HG02885 (cell line): ENCODE measurements at regions not wholly inside any gene's neighbourhood (a gene's known extent, or its start where the extent isn't known, plus 50 kb on each side); places are given as distances from the start of the nearest gene placed in this dataset.

Experiments used
- ATAC-seq: cut with Tn5 transposase; IDR thresholded peaks from one replicate; pipeline ENCODE4 v1.9.1; 2021; ENCODE audit warnings: mild to moderate bottlenecking; ENCODE audit not compliant: unreplicated experiment, poor library complexity

- ATAC-seq, result no peak
These were observed 99.0 kb upstream of the ZMIZ1 start for GRCh38 chr10:78969719-78970118.

- no peak for ATAC-seq
These were observed 98.5 kb upstream of the ZMIZ1 start for GRCh38 chr10:78970261-78970660.

GRCh38 chr10:78971094-78971682 lies 97.6 kb upstream of the ZMIZ1 start:
- no peak for ATAC-seq

- no peak for ATAC-seq
These were observed 96.4 kb upstream of the ZMIZ1 start for GRCh38 chr10:78972160-78972946.

- ATAC-seq, result peak; percentile 90
These were observed 95.5 kb upstream of the ZMIZ1 start for GRCh38 chr10:78972947-78973900.

DNA sequence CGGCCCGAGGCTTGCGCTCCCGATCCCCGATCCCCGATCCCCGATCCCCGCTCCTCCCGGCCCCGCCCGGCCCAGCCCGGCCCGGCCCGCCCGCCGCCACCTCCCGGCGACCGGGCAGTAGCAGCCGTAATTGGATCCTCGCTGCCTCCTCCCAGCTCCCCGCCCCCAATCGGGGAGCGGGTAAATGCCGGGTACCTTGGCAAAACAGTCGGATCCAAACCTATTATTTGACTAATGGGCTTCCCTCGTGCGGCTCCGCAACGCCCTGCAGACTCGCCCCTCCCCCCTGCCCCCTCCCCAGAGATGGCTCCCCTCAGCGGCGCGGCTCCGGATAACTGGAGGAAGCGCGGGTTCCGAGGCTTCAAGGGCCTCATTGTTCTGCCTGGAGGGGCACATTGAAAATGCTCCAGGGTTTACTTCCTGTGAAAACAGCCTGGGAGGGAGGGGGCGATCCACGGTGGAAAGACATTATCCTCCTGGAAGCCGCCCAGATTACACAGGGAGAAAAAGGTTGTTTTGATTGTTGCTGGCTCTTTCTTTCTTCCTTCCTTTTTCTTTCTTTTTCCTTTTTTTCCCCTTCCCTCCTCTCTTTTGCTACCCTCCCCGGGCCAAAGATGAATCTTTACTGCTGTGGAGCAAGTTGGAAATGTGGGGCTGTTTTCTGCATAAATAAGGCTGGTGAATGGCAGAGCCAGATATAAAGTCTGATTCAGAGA lies 94.7 kb upstream of the ZMIZ1 start:
- ATAC-seq, result peak; percentile 44

DNA sequence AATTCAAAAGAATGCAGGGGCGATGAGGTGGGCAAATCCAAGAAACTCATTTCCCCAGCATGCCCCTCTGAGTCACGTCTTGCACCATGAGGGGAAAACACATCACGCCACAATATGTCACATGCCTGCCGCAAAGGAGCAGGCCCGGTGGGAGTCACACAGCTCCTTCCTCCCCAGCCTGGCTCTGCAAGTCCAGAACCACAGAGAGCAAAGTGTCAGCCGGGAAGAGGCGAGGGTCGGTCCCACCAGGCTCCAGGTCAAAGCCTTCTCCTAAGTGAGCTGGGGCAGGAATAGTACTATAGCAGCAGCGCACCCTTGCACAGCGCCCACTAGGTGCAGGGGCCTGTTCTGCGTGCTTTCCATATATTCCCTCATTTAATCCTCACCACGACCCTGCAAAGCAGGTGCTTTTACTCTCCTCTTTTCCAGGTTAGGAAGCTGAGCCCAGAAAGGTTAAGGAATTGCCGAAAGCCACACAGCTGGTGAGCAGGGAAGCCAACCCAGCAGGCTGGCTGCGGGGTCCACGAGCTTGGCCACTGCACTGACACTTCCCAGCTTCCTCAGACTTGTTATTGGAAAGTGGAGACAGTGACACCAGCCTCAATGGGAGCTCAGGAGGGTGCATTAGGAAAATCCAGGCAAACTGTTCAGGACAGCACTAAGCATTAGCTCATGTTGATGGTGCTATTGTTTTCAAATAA lies 94.0 kb upstream of the ZMIZ1 start:
- peak; percentile 36 for ATAC-seq

- no peak for ATAC-seq
These were observed 92.8 kb upstream of the ZMIZ1 start for GRCh38 chr10:78975926-78976325.

DNA sequence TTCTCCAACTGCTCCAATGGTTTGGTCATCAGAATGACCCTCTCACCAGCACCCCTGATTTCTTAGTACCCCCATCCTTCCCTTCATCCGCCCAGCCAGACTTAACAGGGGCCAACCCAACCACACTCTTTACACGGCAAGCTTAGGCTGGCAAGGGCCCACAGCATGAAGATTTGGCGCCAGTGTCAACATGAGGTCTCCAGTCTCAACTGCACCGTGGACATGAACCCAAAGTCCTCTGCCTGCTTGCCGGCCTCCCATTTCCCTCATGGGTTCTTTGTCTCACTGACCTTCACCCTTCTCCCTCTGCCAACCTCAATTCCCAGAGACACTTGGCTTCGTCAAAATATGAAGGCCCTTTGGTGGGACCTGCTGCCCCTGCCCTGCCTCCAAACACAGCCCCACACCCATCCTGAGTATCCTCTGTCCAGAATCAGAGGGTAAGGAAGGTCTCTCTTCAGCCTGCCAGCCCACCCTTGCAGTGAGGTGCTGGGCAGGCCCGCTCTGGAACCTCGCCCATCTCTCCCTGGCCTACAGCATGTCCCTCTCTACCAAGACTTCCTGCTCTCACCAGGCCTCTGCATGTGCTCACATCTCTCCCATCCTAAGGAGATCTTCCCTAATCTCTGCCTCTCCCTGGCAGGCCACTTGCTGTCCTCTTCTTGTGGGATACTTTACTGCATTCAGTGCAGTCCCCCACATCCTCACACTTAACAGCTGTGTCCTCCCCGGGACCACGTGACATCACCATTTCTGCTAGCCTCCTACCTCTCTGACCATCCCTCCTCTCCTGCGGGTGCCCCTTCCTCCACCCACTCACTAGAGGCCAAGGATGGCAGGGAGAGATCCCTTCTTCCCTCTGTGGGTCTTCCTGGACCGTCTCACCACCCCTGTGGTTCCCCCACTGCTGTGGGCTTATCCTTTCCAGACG lies 91.7 kb upstream of the ZMIZ1 start:
- no peak for ATAC-seq

DNA sequence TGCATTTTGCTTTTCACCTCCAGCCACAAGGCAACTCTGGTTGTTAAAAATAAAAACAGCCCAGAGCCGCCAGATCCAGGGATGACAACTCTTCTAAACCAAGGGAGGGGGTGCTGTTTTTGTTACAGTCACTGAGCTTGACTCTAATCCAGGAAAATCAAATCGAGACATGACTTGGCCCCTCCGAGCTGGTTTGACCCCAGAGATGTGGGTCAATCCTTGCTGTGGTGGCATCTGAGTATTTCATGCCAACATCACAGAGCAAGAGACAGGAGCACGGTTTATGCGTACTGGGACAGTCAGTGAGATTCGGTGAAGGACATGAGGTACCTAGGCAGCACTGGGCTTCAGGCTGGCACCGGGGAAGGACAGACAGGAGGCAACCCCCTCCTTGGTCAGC lies 88.8 kb upstream of the ZMIZ1 start:
- no peak for ATAC-seq

- no peak for ATAC-seq
These were observed 88.4 kb upstream of the ZMIZ1 start for GRCh38 chr10:78980354-78980753.

DNA sequence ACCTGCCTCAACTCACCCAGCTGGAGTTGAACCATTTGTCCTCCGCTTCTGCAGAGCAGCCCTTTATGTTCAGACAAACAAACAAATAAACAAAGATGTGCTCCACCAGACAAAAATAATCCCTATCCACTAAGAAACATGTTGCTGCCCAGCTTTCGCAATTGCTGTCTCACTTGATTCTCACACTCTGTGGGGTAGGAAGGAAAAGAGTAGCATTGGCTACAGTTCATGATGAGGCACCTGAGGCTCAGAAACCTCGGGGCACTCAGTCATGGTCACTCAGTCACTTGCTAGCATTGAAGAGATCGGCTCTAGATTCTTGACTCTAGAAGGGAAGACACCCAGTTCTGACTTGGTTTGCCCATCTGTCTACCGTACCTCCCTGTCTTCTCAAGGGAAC lies 88.0 kb upstream of the ZMIZ1 start:
- ATAC-seq, result no peak

DNA sequence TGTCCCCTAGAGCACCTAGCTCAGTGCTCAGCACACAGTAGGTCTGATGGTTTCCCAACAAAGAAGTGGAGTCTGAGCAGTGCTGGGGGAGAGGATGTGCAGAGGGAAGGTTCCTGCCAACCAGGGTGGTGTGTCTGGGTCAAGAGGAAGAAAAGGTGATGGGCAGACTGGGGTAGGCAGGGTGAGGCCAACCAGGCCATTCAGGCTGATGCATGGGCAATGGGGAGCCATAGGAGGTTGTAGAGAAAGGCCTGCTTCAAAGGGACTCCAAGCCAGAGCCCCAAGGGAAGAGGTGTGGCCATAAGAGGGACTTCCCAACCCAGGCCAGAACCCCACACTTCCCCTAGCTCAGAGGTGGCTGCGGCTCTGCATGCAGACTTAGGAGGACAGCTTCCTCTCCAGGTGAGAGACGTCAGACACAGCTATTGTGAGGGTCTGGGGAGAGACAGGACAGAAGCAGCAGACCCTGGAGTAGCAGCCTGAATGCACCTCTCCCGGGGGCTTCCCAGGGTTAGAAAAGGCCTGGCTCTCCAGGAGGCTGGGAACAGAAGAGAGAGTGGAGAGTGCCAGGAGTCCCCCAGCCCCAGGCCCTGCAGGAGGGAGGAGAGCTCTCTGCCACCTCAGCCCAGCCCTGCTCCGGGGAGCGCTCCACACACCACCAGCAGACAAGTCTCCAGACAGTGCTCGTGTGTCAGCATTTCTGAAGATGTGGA lies 87.4 kb upstream of the ZMIZ1 start:
- peak; percentile 88 for ATAC-seq

DNA sequence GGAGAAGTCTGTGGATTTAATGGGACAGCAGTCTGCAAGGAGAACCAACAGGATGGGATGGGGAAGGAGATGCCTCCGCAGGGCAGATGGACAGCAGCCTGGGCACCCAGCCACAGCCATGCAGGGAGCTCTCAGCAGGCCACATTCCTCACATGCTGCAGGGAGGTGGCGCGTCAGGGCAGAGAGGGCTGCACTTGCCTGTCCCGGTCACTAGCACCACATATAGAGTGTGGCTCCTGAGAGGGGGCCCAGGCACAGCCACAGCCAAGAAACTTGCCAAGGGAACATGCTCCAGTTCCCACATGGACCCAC lies 86.8 kb upstream of the ZMIZ1 start:
- ATAC-seq, result no peak

DNA sequence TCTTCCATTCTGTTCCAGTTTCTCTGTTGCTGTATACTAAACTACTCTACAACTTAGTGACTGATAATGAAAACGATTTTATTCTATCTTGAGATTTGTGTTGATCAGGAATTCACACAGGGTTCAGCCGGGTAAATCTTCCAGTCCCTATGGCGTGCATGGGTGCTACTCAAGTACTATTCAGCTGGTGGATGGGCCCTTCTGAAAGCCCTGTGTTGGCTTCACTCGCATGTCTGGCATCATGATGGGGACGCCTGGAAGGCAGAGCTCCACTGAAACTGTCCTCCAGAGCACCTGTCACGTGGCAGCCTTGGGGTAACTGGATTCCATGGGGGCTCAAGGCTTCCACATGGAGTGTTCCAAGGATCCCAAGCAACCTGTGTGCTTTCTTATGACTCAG lies 86.0 kb upstream of the ZMIZ1 start:
- no peak for ATAC-seq

DNA sequence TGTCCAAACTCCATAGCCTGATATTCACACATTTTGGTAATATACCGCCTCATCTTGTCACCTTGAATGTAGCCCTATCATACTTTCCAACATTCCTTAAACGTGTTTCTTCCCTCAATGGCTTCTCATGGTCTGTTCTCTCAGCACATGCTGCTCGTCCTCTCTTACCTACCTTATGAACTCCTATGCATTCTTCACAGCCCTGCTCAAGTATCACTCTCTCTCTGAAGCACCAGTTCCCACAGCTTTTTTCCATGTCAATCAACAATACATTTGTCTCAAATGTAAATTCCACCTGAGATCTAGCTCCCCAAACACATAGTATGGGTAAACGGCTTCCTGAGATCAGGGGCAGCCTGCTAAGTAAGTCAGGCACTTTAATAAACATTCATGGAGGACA lies 85.2 kb upstream of the ZMIZ1 start:
- ATAC-seq, result no peak

DNA sequence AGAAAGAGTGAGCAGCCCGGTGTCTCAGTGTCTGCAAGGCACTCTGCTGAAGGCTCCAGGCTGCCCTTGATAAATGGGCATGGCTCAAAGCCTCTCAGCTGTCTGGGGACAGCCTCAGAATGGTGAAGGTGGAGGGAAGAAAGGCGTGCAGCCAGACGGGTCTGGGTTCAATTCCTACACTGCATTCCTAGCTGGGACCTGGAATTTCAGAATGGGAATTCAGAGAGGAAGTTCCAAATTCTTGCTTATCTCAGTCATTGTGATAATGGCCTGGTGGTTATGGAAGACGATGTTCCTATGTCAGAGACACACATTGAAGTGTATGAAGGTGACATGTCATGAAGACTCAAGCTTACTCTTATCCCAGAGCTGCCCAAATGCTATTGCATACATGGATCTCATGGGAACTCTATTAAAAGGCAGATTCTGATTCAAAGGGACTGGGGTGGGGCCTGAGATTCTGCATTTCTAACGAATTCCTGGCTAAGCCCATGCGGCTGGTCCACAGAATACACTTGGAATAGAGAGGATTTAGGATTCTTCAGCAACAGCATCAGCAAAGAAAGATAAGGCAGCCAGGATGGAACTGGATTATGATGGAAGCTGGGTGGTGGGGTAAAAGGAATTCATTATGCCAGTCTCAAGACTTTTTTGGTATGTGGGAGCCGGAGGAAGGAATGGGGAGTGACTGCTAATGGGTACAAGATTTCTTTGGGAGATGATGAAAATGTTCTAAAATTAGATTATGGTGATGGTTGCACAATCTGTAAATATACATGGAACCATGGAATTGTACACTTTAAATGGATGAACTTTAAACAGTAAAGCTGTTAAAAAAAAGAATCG lies 82.6 kb upstream of the ZMIZ1 start:
- ATAC-seq, result no peak
